ENCODE measurements at regions not wholly inside any gene's neighbourhood (a gene's known extent, or its start where the extent isn't known, plus 50 kb on each side); places are given as distances from the start of the nearest gene placed in this dataset.

GRCh38 chr1:82606546-82606945, 805.8 kb downstream of the ADGRL2 start:
- Histone ChIP-seq H3K36me3 (no peaks in the 10 kb centered on the region), H3K4me1 (no peaks in the 10 kb centered on the region), H3K4me3 (no peak overlapping the region), H3K9me3 (no peaks in the 10 kb centered on the region), H3K27ac (no peak overlapping the region), H3K27me3 (no peaks in the 10 kb centered on the region)
- intact Hi-C loops (cut with DNase I) = no loop called here
- 72 to 93% methylated on average over 1 of the region's 1 CpG for WGBS, 2 donors
- TF ChIP-seq POLR2A (IDR thresholded peaks at IDR 0.05) (no peak), CTCF (IDR thresholded peaks at IDR 0.05) (no peak)
- no peak for DNase-seq

GRCh38 chr1:82604524-82604923, 803.8 kb downstream of the ADGRL2 start:
- WGBS, 2 donors = 60 to 73% methylated on average over 2 to 4 of the region's 4 CpGs
- Histone ChIP-seq H3K36me3 (no peaks in the 10 kb centered on the region), H3K27ac (no peak overlapping the region), H3K4me3 (no peak overlapping the region), H3K27me3 (no peaks in the 10 kb centered on the region), H3K9me3 (no peaks in the 10 kb centered on the region), H3K4me1 (no peaks in the 10 kb centered on the region)
- no peak for DNase-seq
- TF ChIP-seq POLR2A (IDR thresholded peaks at IDR 0.05) (no peak), CTCF (IDR thresholded peaks at IDR 0.05) (no peak)
- intact Hi-C loops (cut with DNase I) = no loop called here

GRCh38 chr1:82600314-82600713, 799.6 kb downstream of the ADGRL2 start:
- H3K27me3 ChIP-seq = no peaks in the 10 kb centered on the region
- H3K4me3 ChIP-seq = no peak overlapping the region
- TF ChIP-seq POLR2A (IDR thresholded peaks at IDR 0.05) (no peak), CTCF (IDR thresholded peaks at IDR 0.05) (no peak)
- no peaks in the 10 kb centered on the region for H3K36me3 ChIP-seq
- no peaks in the 10 kb centered on the region for H3K9me3 ChIP-seq
- no peaks in the 10 kb centered on the region for H3K4me1 ChIP-seq
- no peak for DNase-seq
- intact Hi-C loops (cut with DNase I) = no loop called here
- H3K27ac ChIP-seq = no peak overlapping the region

- no peaks in the 10 kb centered on the region for H3K36me3 ChIP-seq
- no peak for TF ChIP-seq CTCF (IDR thresholded peaks at IDR 0.05)
- no peak for TF ChIP-seq POLR2A (IDR thresholded peaks at IDR 0.05)
- no peak for DNase-seq
- no peaks in the 10 kb centered on the region for H3K9me3 ChIP-seq
- H3K4me3 ChIP-seq = no peak overlapping the region
- intact Hi-C loops (cut with DNase I) = loop anchor here (5.0 kb wide), 1 partner anchor 48 kb away; no protein-coding TSS in a partner anchor
- no peak overlapping the region for H3K27ac ChIP-seq
- H3K4me1 ChIP-seq = no peaks in the 10 kb centered on the region
- H3K27me3 ChIP-seq = no peaks in the 10 kb centered on the region
Observed at GRCh38 chr1:82598812-82599211, 798.1 kb downstream of the ADGRL2 start.

- intact Hi-C loops (cut with DNase I) = loop anchor here (5.0 kb wide), 1 partner anchor 49 kb away; no protein-coding TSS in a partner anchor
- TF ChIP-seq CTCF (IDR thresholded peaks at IDR 0.05) (no peak), POLR2A (IDR thresholded peaks at IDR 0.05) (no peak)
- no peak for DNase-seq
- no peaks in the 10 kb centered on the region for H3K9me3 ChIP-seq
- H3K27ac ChIP-seq = no peak overlapping the region
- no peak overlapping the region for H3K4me3 ChIP-seq
- no peaks in the 10 kb centered on the region for H3K4me1 ChIP-seq
- no peaks in the 10 kb centered on the region for H3K36me3 ChIP-seq
- H3K27me3 ChIP-seq = no peaks in the 10 kb centered on the region
Observed at GRCh38 chr1:82598337-82598736, 797.6 kb downstream of the ADGRL2 start.
